Subcutaneous abdominal adipose tissue (tissue), 5 donors: ENCODE measurements at regions not wholly inside any gene's neighbourhood (a gene's known extent, or its start where the extent isn't known, plus 50 kb on each side); places are given as distances from the start of the nearest gene placed in this dataset.

Source experiments
- H3K27ac ChIP-seq: one replicate; pipeline ENCODE4 v1.7.0; 2013; ENCODE audit warnings: low read depth, mild to moderate bottlenecking, inconsistent platforms, low read length, moderate library complexity
- H3K27me3 ChIP-seq, 5 donors: one replicate each; pipeline ENCODE4 v1.7.0; 2013; ENCODE audit warnings: low read length in 5 of 5, inconsistent platforms in 1 of 5; ENCODE audit not compliant: control insufficient read depth in 5 of 5, insufficient read depth in 4 of 5
- H3K36me3 ChIP-seq, 5 donors: one replicate each; pipeline ENCODE4 v1.7.0; 2013; ENCODE audit warnings: low read length in 5 of 5; ENCODE audit not compliant: control insufficient read depth in 5 of 5, insufficient read depth in 5 of 5
- H3K4me1 ChIP-seq, 5 donors: one replicate each; pipeline ENCODE4 v1.7.0; 2013; ENCODE audit warnings: low read length in 5 of 5, mild to moderate bottlenecking in 3 of 5, moderate library complexity in 1 of 5; ENCODE audit not compliant: control insufficient read depth in 5 of 5, insufficient read depth in 5 of 5
- H3K4me3 ChIP-seq, 5 donors: one replicate each; pipeline ENCODE4 v1.7.0; 2013; ENCODE audit warnings: low read length in 5 of 5, low read depth in 1 of 5
- H3K9ac ChIP-seq, 5 donors: one replicate each; pipeline ENCODE4 v1.7.0; 2013; ENCODE audit warnings: low read length in 5 of 5, mild to moderate bottlenecking in 4 of 5, moderate library complexity in 3 of 5
- H3K9me3 ChIP-seq, 5 donors: one replicate each; pipeline ENCODE4 v1.7.0; 2013; ENCODE audit warnings: low read length in 5 of 5; ENCODE audit not compliant: control insufficient read depth in 5 of 5
- donor health status: healthy.
- donor health status: healthy.
- donor health status: healthy.
- donor health status: healthy.
- donor health status: healthy.

- Histone ChIP-seq H3K4me3 (no peak overlapping the region), H3K9ac (no peak overlapping the region), H3K4me1 (peaks cover 3 to 14% (median 5%) of the 10 kb centered on the region in 5 donors), H3K9me3 (no peaks in the 10 kb centered on the region), H3K27me3 (no peaks in the 10 kb centered on the region), H3K27ac (no peak overlapping the region), H3K36me3 (no peaks in the 10 kb centered on the region)
Observed at GRCh38 chr15:93826293-93826692, 405.1 kb upstream of the MCTP2 start.

- H3K27ac ChIP-seq = no peak overlapping the region
- H3K4me3 ChIP-seq = no peak overlapping the region
- H3K9ac ChIP-seq = no peak overlapping the region
- no peaks in the 10 kb centered on the region for H3K36me3 ChIP-seq
- H3K27me3 ChIP-seq = no peaks in the 10 kb centered on the region
- no peaks in the 10 kb centered on the region for H3K9me3 ChIP-seq
- H3K4me1 ChIP-seq = peaks cover 3 to 14% (median 5%) of the 10 kb centered on the region in 5 donors
Observed at GRCh38 chr15:93825682-93826081, 405.7 kb upstream of the MCTP2 start.

- Histone ChIP-seq H3K9me3 (no peaks in the 10 kb centered on the region), H3K36me3 (no peaks in the 10 kb centered on the region), H3K4me1 (peaks cover 2 to 14% (median 5%) of the 10 kb centered on the region in 5 donors), H3K27me3 (no peaks in the 10 kb centered on the region), H3K4me3 (no peak overlapping the region), H3K9ac (no peak overlapping the region), H3K27ac (no peak overlapping the region)
Observed at GRCh38 chr15:93823971-93824913, 407.1 kb upstream of the MCTP2 start.

- Histone ChIP-seq H3K4me1 (peaks cover 0 to 8% (median 0%) of the 10 kb centered on the region in 5 donors), H3K27ac (no peak overlapping the region), H3K36me3 (no peaks in the 10 kb centered on the region), H3K9me3 (peaks cover 0 to 13% (median 3%) of the 10 kb centered on the region in 5 donors), H3K9ac (no peak overlapping the region), H3K27me3 (no peaks in the 10 kb centered on the region), H3K4me3 (no peak overlapping the region)
Observed at GRCh38 chr15:93820566-93820965, 410.8 kb upstream of the MCTP2 start.

GRCh38 chr15:93819826-93820225 is 411.5 kb upstream of the MCTP2 start:
- H3K4me3 ChIP-seq = no peak overlapping the region
- no peak overlapping the region for H3K9ac ChIP-seq
- no peak overlapping the region for H3K27ac ChIP-seq
- peaks cover 0 to 13% (median 3%) of the 10 kb centered on the region in 5 donors for H3K9me3 ChIP-seq
- H3K36me3 ChIP-seq = no peaks in the 10 kb centered on the region
- peaks cover 0 to 7% (median 0%) of the 10 kb centered on the region in 5 donors for H3K4me1 ChIP-seq
- H3K27me3 ChIP-seq = no peaks in the 10 kb centered on the region

GRCh38 chr15:93816815-93817214 is 414.5 kb upstream of the MCTP2 start:
- H3K27me3 ChIP-seq = peaks cover 0 to 5% (median 2%) of the 10 kb centered on the region in 5 donors
- H3K27ac ChIP-seq = no peak overlapping the region
- H3K36me3 ChIP-seq = no peaks in the 10 kb centered on the region
- H3K9me3 ChIP-seq = peaks cover 0 to 13% (median 3%) of the 10 kb centered on the region in 5 donors
- H3K9ac ChIP-seq = no peak overlapping the region
- H3K4me1 ChIP-seq = no peaks in the 10 kb centered on the region
- H3K4me3 ChIP-seq = no peak overlapping the region

GRCh38 chr15:93811305-93811704 is 420.1 kb upstream of the MCTP2 start:
- Histone ChIP-seq H3K9me3 (no peaks in the 10 kb centered on the region), H3K4me1 (no peaks in the 10 kb centered on the region), H3K27me3 (peaks cover 0 to 5% (median 2%) of the 10 kb centered on the region in 5 donors), H3K36me3 (no peaks in the 10 kb centered on the region), H3K27ac (no peak overlapping the region), H3K4me3 (no peak overlapping the region), H3K9ac (no peak overlapping the region)

GRCh38 chr15:93809516-93809915 is 421.8 kb upstream of the MCTP2 start:
- no peaks in the 10 kb centered on the region for H3K9me3 ChIP-seq
- H3K4me3 ChIP-seq = no peak overlapping the region
- peaks cover 0 to 2% (median 0%) of the 10 kb centered on the region in 5 donors for H3K4me1 ChIP-seq
- no peak overlapping the region for H3K9ac ChIP-seq
- H3K27ac ChIP-seq = no peak overlapping the region
- no peaks in the 10 kb centered on the region for H3K36me3 ChIP-seq
- peaks cover 0 to 5% (median 2%) of the 10 kb centered on the region in 5 donors for H3K27me3 ChIP-seq

GRCh38 chr15:93803421-93804152 is 427.8 kb upstream of the MCTP2 start:
- Histone ChIP-seq H3K9ac (peak overlapping the region in 1 of 5 donors; percentile 13), H3K9me3 (no peaks in the 10 kb centered on the region), H3K27me3 (no peaks in the 10 kb centered on the region), H3K4me3 (peak overlapping the region; percentile 17 to 70 (median 56)), H3K27ac (no peak overlapping the region), H3K4me1 (peaks cover 0 to 16% (median 12%) of the 10 kb centered on the region in 5 donors), H3K36me3 (no peaks in the 10 kb centered on the region)

- no peaks in the 10 kb centered on the region for H3K36me3 ChIP-seq
- peaks cover 0 to 16% (median 12%) of the 10 kb centered on the region in 5 donors for H3K4me1 ChIP-seq
- no peaks in the 10 kb centered on the region for H3K27me3 ChIP-seq
- no peak overlapping the region for H3K4me3 ChIP-seq
- H3K9ac ChIP-seq = no peak overlapping the region
- H3K9me3 ChIP-seq = no peaks in the 10 kb centered on the region
- no peak overlapping the region for H3K27ac ChIP-seq
Observed at GRCh38 chr15:93801206-93801605, 430.2 kb upstream of the MCTP2 start.
